ENCODE measurements at regions not wholly inside any gene's neighbourhood (a gene's known extent, or its start where the extent isn't known, plus 50 kb on each side); places are given as distances from the start of the nearest gene placed in this dataset.

GRCh38 chr5:159564031-159564430, 233.7 kb upstream of the IL12B start:
- DNase-seq (ENCODE audit: low read depth) = no peak
- no peak for TF ChIP-seq CTCF (IDR thresholded peaks at IDR 0.05; ENCODE audit: insufficient read depth, low read depth, low read length, missing control alignments)

DNA sequence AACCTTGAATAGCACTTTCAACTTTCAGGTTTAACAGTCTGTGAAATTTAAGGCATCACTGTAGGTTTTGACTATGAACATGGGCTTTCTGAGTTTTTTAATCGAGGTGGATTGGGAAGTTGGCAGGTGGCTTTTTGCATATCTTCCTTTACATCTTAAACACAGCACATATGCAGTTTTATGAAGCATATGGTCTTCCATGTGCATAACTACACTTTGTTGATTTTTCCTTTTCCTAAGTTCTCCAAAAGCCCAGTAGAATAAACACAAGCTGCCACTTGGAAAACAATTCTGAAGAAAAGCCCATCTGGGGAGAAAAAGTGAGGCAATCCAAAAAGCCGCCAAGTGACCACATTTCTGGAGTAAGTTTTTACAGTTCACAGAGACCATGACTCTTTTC, 236.5 kb upstream of the IL12B start:
- no peak for DNase-seq (ENCODE audit: low read depth)
- TF ChIP-seq CTCF (IDR thresholded peaks at IDR 0.05; ENCODE audit: insufficient read depth, low read depth, low read length, missing control alignments) = no peak
- H3K4me3 ChIP-seq (ENCODE audit: low read depth, low read length) = no peak overlapping the region

More at GRCh38 chr5:159564031-159564430, 233.7 kb upstream of the IL12B start:
- no peak overlapping the region for H3K4me3 ChIP-seq (ENCODE audit: low read depth, low read length)

DNA sequence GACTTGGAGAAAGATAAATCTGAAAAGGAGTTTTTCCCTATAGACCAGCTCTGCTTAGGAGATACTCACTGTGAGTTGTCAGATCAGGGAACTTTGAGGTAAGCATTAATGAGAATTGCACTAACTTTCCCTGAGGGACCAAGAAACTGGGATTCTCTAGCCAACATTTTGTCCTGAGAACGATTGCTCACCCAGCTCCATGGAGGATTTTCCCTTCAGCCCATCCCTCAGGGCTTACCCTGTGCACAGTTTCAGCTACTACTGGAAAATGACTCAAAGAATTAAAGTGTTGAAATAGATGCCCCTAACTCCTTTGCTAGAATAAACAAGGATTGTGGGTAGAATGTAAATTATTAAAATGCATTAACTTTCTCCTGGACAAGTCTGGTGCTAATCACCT, 237.2 kb upstream of the IL12B start:
- DNase-seq (ENCODE audit: low read depth) = no peak
- H3K4me3 ChIP-seq (ENCODE audit: low read depth, low read length) = no peak overlapping the region
- TF ChIP-seq CTCF (IDR thresholded peaks at IDR 0.05; ENCODE audit: insufficient read depth, low read depth, low read length, missing control alignments) = no peak

GRCh38 chr5:159571501-159572244, 241.4 kb upstream of the IL12B start:
- no peak for TF ChIP-seq CTCF (IDR thresholded peaks at IDR 0.05; ENCODE audit: insufficient read depth, low read depth, low read length, missing control alignments)
- H3K4me3 ChIP-seq (ENCODE audit: low read depth, low read length) = no peak overlapping the region
- no peak for DNase-seq (ENCODE audit: low read depth)

- no peak overlapping the region for H3K4me3 ChIP-seq (ENCODE audit: low read depth, low read length)
- DNase-seq (ENCODE audit: low read depth) = no peak
- TF ChIP-seq CTCF (IDR thresholded peaks at IDR 0.05; ENCODE audit: insufficient read depth, low read depth, low read length, missing control alignments) = no peak
Observed at GRCh38 chr5:159576902-159577301, 246.6 kb upstream of the IL12B start.

DNA sequence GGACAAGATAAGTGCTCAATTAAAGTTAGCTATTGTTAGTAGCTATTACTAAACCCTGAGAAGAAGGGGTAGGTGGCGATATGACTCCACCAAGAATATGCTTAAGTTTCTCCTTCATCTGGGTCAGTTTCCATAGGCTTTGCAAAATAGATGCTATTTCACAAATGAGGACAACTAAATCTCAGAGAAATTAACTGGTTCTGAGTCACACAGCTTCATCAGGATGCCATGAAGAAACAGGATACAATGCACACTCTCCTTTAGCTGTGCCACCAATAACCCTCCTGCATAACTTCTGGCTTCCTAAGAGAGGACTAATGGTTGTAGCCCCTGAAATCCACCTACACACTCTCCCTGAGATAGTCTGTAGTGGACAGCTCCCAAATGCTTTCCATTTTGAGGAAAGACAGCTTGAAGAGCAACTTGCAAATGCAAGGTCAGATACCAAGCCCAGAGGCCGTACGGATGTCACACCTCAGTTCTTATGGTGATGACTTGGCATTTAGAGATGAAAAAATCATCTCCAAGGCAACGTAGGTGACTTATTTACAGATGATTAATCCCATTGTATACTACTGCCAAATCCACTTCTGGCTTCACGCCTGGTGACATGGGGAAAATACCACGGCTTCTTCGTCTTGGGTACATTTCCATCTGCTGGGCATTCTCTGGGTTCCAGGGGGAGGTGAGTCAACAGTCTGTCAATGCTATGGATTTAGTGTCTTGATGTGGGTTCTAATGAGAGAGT, 251.4 kb upstream of the IL12B start:
- H3K4me3 ChIP-seq (ENCODE audit: low read depth, low read length) = no peak overlapping the region
- no peak for TF ChIP-seq CTCF (IDR thresholded peaks at IDR 0.05; ENCODE audit: insufficient read depth, low read depth, low read length, missing control alignments)
- no peak for DNase-seq (ENCODE audit: low read depth)

Measured in GM12865 (cell line).